PC-9 (cell line): ENCODE measurements at regions not wholly inside any gene's neighbourhood (a gene's known extent, or its start where the extent isn't known, plus 50 kb on each side); places are given as distances from the start of the nearest gene placed in this dataset.

Source experiments
- BruUV-seq: library from RNA; stranded (reverse); fragments of 400-500 nt; replicated peaks from 2 replicates; lab custom pipeline; 2021; lab: Mats Ljungman, UMichigan
- CTCF ChIA-PET: fragments of 300-600 bp; sonication (Branson Sonifier 250); formaldehyde crosslinking; loops from one replicate; lab custom pipeline; 2022; ENCODE audit warnings: antibody characterized with exemption; lab: Charles Lee
- POLR2A ChIA-PET: fragments of 300-600 bp; sonication (Branson Sonifier 250); formaldehyde crosslinking; loops from one replicate; lab custom pipeline; 2022; ENCODE audit warnings: antibody characterized with exemption; ENCODE audit not compliant: unreplicated experiment; lab: Charles Lee
- DNase-seq, 2 experiments: peaks; one replicate each; pipeline versions ENCODE4 v3.0.0 to v3.0.0-alpha.2; 2015 to 2022; ENCODE audit warnings: mixed read lengths in 1 of 2
- H2AFZ ChIP-seq: fragments of 200-600 bp; sonication (generic); 2 replicates; pipeline ENCODE4 v1.8.1; 2017; ENCODE audit warnings: antibody characterized with exemption
- H3F3A ChIP-seq: fragments of 200-600 bp; sonication (generic); 2 replicates; pipeline ENCODE4 v1.8.1; 2017; ENCODE audit warnings: antibody characterized with exemption, mild to moderate bottlenecking, low read depth; ENCODE audit not compliant: insufficient read depth
- H3K27ac ChIP-seq: fragments of 200-600 bp; sonication (generic); 2 replicates; pipeline ENCODE4 v1.6.1; 2016; ENCODE audit warnings: mixed run types
- H3K27me3 ChIP-seq: fragments of 200-600 bp; sonication (generic); 2 replicates; pipeline ENCODE4 v1.6.1; 2016; ENCODE audit warnings: low read depth, mixed run types; ENCODE audit not compliant: insufficient read depth
- H3K36me3 ChIP-seq: fragments of 200-600 bp; sonication (generic); 2 replicates; pipeline ENCODE4 v1.6.1; 2016; ENCODE audit warnings: low read depth, mixed run types
- H3K4me1 ChIP-seq: fragments of 200-600 bp; sonication (generic); replicated peaks from 2 replicates; pipeline ENCODE4 v1.6.1; 2016; ENCODE audit warnings: mixed run types; ENCODE audit not compliant: insufficient read depth
- H3K4me2 ChIP-seq: fragments of 200-600 bp; sonication (generic); 2 replicates; pipeline ENCODE4 v1.6.1; 2017; ENCODE audit warnings: mixed run types
- H3K4me3 ChIP-seq: fragments of 200-600 bp; sonication (generic); 2 replicates; pipeline ENCODE4 v1.6.1; 2016; ENCODE audit warnings: mixed run types
- H3K79me2 ChIP-seq: fragments of 200-600 bp; sonication (generic); 2 replicates; pipeline ENCODE4 v1.6.1; 2017; ENCODE audit warnings: low read depth, mixed run types
- H3K9me2 ChIP-seq: fragments of 200-600 bp; sonication (generic); 2 replicates; pipeline ENCODE4 v1.8.1; 2017; ENCODE audit warnings: mild to moderate bottlenecking; ENCODE audit not compliant: insufficient read depth
- H3K9me3 ChIP-seq: fragments of 200-600 bp; sonication (generic); 2 replicates; pipeline ENCODE4 v1.8.1; 2016; ENCODE audit warnings: low read depth; ENCODE audit not compliant: insufficient read depth
- H4K20me1 ChIP-seq: fragments of 200-600 bp; sonication (generic); 2 replicates; pipeline ENCODE4 v1.8.1; 2017; ENCODE audit not compliant: insufficient read depth
- EZH2 ChIP-seq: fragments of 200-600 bp; sonication (generic); IDR thresholded peaks from 2 replicates; pipeline ENCODE4 v1.8.0; 2017; ENCODE audit warnings: antibody characterized with exemption, low read depth
- intact Hi-C: fragments of 100-400 bp; cut with micrococcal nuclease; formaldehyde crosslinking; loops from one replicate; pipeline ENCODE4 v1.10.0; 2022; ENCODE audit not compliant: unreplicated experiment
- TF ChIP-seq, protein P1 (sequence below): fragments of 200-600 bp; sonication (generic); conservative IDR thresholded peaks from 2 replicates; pipeline ENCODE4 v1.6.1; 2017; ENCODE audit warnings: mixed run types, antibody characterized with exemption, mild to moderate bottlenecking, moderate library complexity

GRCh38 chr16:9393591-9393990 is 302.1 kb downstream of the HAPSTR1 start:
- no TSS peak for BruUV-seq

DNA sequence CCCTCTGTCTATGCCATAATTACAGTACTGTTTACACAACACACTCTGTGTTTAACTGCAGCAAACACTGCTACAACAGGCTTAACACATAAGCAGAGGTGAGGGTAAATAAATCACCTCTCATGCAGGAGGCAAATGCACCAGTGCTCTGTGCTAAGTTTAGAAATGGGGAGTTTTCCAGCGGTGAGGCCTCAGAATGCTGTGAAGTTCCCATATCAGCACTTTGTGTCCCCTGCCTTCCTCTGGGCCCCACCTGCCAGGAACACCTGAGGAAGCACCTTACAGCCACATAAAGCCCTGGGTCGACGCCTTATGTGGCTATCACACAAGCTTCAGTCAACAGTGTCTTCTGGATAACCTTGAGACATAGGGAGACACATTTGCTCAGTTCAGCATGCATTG is 304.5 kb downstream of the HAPSTR1 start:
- ChIA-PET CTCF (no interaction called here), POLR2A (no interaction called here)
- no peaks in the 10 kb centered on the region for H4K20me1 ChIP-seq
- H3K36me3 ChIP-seq = no peaks in the 10 kb centered on the region
- no peaks in the 10 kb centered on the region for H3K9me2 ChIP-seq
- no peak overlapping the region for H2AFZ ChIP-seq
- no TSS peak for BruUV-seq
- DNase-seq = no peak
- TF ChIP-seq, protein P1, sequence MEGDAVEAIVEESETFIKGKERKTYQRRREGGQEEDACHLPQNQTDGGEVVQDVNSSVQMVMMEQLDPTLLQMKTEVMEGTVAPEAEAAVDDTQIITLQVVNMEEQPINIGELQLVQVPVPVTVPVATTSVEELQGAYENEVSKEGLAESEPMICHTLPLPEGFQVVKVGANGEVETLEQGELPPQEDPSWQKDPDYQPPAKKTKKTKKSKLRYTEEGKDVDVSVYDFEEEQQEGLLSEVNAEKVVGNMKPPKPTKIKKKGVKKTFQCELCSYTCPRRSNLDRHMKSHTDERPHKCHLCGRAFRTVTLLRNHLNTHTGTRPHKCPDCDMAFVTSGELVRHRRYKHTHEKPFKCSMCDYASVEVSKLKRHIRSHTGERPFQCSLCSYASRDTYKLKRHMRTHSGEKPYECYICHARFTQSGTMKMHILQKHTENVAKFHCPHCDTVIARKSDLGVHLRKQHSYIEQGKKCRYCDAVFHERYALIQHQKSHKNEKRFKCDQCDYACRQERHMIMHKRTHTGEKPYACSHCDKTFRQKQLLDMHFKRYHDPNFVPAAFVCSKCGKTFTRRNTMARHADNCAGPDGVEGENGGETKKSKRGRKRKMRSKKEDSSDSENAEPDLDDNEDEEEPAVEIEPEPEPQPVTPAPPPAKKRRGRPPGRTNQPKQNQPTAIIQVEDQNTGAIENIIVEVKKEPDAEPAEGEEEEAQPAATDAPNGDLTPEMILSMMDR = no peak
- no peak for TF ChIP-seq EZH2
- H3K79me2 ChIP-seq = no peaks in the 10 kb centered on the region
- no peaks in the 10 kb centered on the region for H3K4me1 ChIP-seq
- H3K27ac ChIP-seq = no peak overlapping the region
- no peak overlapping the region for H3K4me3 ChIP-seq
- no peaks in the 10 kb centered on the region for H3F3A ChIP-seq
- intact Hi-C loops = no loop called here
- H3K4me2 ChIP-seq = no peak overlapping the region
- H3K9me3 ChIP-seq = no peaks in the 10 kb centered on the region
- H3K27me3 ChIP-seq = peaks cover 10% of the 10 kb centered on the region

More at GRCh38 chr16:9393591-9393990, 302.1 kb downstream of the HAPSTR1 start:
- Histone ChIP-seq H3F3A (no peaks in the 10 kb centered on the region), H3K36me3 (no peaks in the 10 kb centered on the region), H3K4me1 (no peaks in the 10 kb centered on the region), H3K27ac (no peak overlapping the region), H2AFZ (no peak overlapping the region), H3K9me3 (no peaks in the 10 kb centered on the region), H3K79me2 (no peaks in the 10 kb centered on the region), H4K20me1 (no peaks in the 10 kb centered on the region), H3K4me3 (no peak overlapping the region), H3K9me2 (no peaks in the 10 kb centered on the region), H3K27me3 (peaks cover 10% of the 10 kb centered on the region), H3K4me2 (no peak overlapping the region)
- ChIA-PET CTCF (no interaction called here), POLR2A (no interaction called here)
- intact Hi-C loops = no loop called here
- TF ChIP-seq EZH2 = no peak
- TF ChIP-seq, protein P1 = no peak
- no peak for DNase-seq

- CTCF ChIA-PET = no interaction called here
- Histone ChIP-seq H3K27me3 (0 out of 2 replicates have a peak, but pooled peaks cover 5% of the 10 kb centered on the region), H3K9me2 (no peaks in the 10 kb centered on the region), H3K36me3 (no peaks in the 10 kb centered on the region), H2AFZ (no peak overlapping the region), H3K79me2 (no peaks in the 10 kb centered on the region), H3K9me3 (no peaks in the 10 kb centered on the region), H3K4me1 (no peaks in the 10 kb centered on the region), H3K27ac (no peak overlapping the region), H4K20me1 (no peaks in the 10 kb centered on the region), H3K4me2 (no peak overlapping the region), H3K4me3 (no peak overlapping the region), H3F3A (no peaks in the 10 kb centered on the region)
- TF ChIP-seq, protein P1 = no peak
- no peak for TF ChIP-seq EZH2
- no peak for DNase-seq
- POLR2A ChIA-PET = no interaction called here
- no TSS peak for BruUV-seq
- intact Hi-C loops = no loop called here
These were observed 308.1 kb downstream of the HAPSTR1 start for GRCh38 chr16:9399573-9399972.
